GM21576 (cell line): ENCODE measurements at regions not wholly inside any gene's neighbourhood (a gene's known extent, or its start where the extent isn't known, plus 50 kb on each side); places are given as distances from the start of the nearest gene placed in this dataset.
"Not testable (repeated sequence)": the region's sequence is repeated elsewhere in the genome, so short reads cannot be mapped to it uniquely, and the experiment has no call there.

Source experiments
- ATAC-seq: cut with Tn5 transposase; IDR thresholded peaks from one replicate; pipeline ENCODE4 v1.9.1; 2021; ENCODE audit warnings: mild to moderate bottlenecking, moderate library complexity; ENCODE audit not compliant: unreplicated experiment

GRCh38 chr3:153221748-153222162 lies 59.7 kb downstream of the RAP2B start:
- peak; percentile 98 for ATAC-seq

GRCh38 chr3:153226877-153227276 lies 64.9 kb downstream of the RAP2B start:
- ATAC-seq: not testable (repeated sequence)

- ATAC-seq: not testable (repeated sequence)
Measured at GRCh38 chr3:153230427-153230826, 68.4 kb downstream of the RAP2B start.

GRCh38 chr3:153231245-153231644 lies 69.2 kb downstream of the RAP2B start:
- ATAC-seq: not testable (repeated sequence)

GRCh38 chr3:153232050-153232752 lies 70.2 kb downstream of the RAP2B start:
- not testable (repeated sequence) for ATAC-seq

GRCh38 chr3:153232851-153233271 lies 70.8 kb downstream of the RAP2B start:
- no peak for ATAC-seq

- ATAC-seq: no peak
Measured at GRCh38 chr3:153233986-153234385, 72.0 kb downstream of the RAP2B start.

- no peak for ATAC-seq
Measured at GRCh38 chr3:153242896-153243295, 80.9 kb downstream of the RAP2B start.

GRCh38 chr3:153244961-153245360 lies 82.9 kb downstream of the RAP2B start:
- no peak for ATAC-seq

GRCh38 chr3:153245661-153246060 lies 83.6 kb downstream of the RAP2B start:
- ATAC-seq: no peak

- ATAC-seq: no peak
Measured at GRCh38 chr3:153246331-153246730, 84.3 kb downstream of the RAP2B start.

GRCh38 chr3:153246806-153247205 lies 84.8 kb downstream of the RAP2B start:
- ATAC-seq: no peak

GRCh38 chr3:153247331-153248330 lies 85.6 kb downstream of the RAP2B start:
- no peak for ATAC-seq

GRCh38 chr3:153248835-153249234 lies 86.8 kb downstream of the RAP2B start:
- ATAC-seq: not testable (repeated sequence)

- no peak for ATAC-seq
Measured at GRCh38 chr3:153249906-153250305, 87.9 kb downstream of the RAP2B start.

- ATAC-seq: no peak
Measured at GRCh38 chr3:153250446-153250845, 88.4 kb downstream of the RAP2B start.

- no peak for ATAC-seq
Measured at GRCh38 chr3:153252963-153253362, 90.9 kb downstream of the RAP2B start.

GRCh38 chr3:153254361-153254760 lies 92.3 kb downstream of the RAP2B start:
- ATAC-seq: no peak

- ATAC-seq: no peak
Measured at GRCh38 chr3:153257673-153258351, 95.8 kb downstream of the RAP2B start.

- ATAC-seq: no peak
Measured at GRCh38 chr3:153259956-153260355, 97.9 kb downstream of the RAP2B start.

- no peak for ATAC-seq
Measured at GRCh38 chr3:153260681-153261080, 98.7 kb downstream of the RAP2B start.
